ENCODE measurements at regions not wholly inside any gene's neighbourhood (a gene's known extent, or its start where the extent isn't known, plus 50 kb on each side); places are given as distances from the start of the nearest gene placed in this dataset.

DNA sequence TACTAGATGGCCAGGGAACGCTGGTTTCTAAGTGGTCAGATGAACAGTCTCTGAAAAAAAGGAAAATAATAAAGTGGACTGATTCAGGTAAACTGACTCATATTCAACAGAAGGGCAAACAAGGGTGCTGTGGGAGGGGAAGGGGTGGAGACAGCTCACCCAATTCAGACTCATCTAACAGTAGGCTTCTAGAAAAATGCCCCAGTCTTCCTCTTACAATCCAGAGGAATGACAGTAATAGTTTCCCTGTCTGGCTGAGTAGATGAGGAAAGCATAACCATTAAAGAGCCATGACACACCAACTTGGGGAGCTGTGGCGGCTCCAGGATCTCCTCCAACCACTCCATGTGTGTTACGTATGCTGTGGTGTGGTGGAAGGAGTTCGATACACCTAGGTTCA is 231.4 kb upstream of the UMPS start:
- TF ChIP-seq, protein P1, sequence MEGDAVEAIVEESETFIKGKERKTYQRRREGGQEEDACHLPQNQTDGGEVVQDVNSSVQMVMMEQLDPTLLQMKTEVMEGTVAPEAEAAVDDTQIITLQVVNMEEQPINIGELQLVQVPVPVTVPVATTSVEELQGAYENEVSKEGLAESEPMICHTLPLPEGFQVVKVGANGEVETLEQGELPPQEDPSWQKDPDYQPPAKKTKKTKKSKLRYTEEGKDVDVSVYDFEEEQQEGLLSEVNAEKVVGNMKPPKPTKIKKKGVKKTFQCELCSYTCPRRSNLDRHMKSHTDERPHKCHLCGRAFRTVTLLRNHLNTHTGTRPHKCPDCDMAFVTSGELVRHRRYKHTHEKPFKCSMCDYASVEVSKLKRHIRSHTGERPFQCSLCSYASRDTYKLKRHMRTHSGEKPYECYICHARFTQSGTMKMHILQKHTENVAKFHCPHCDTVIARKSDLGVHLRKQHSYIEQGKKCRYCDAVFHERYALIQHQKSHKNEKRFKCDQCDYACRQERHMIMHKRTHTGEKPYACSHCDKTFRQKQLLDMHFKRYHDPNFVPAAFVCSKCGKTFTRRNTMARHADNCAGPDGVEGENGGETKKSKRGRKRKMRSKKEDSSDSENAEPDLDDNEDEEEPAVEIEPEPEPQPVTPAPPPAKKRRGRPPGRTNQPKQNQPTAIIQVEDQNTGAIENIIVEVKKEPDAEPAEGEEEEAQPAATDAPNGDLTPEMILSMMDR (conservative IDR thresholded peaks at IDR 0.05): no peak
- TF ChIP-seq ZFX (IDR thresholded peaks at IDR 0.05): no peak
